CD4-positive, alpha-beta T cell treated with Interleukin-4 for 1 hour (primary cell): ENCODE measurements at regions not wholly inside any gene's neighbourhood (a gene's known extent, or its start where the extent isn't known, plus 50 kb on each side); places are given as distances from the start of the nearest gene placed in this dataset.

ENCODE experiments used
- DNase-seq, 2 donors: peaks; one replicate each; pipeline ENCODE4 v3.0.0-alpha.2; 2020 to 2022

DNA sequence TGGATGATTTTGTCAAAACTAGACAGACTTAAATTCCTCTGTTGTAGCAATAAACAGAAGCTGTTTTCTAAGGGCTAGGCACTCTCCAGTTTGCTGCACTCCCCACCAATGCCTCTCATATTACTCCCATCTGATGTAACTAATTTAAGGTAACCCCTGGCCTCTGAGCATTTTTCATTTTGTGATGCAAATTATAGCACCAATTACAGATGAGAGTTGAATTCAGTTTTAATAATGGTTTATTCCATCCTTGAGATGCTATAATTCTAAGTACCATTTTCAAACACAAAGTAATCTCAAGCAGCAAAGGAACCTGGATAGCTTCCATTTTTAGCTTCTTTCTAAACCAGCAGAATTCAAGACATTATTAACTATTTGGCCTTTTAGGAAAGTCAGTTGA is 280.4 kb upstream of the DAB1 start:
- no peak for DNase-seq

- DNase-seq, result no peak
Observed at GRCh38 chr1:57696904-57697303, 273.0 kb upstream of the DAB1 start.

DNA sequence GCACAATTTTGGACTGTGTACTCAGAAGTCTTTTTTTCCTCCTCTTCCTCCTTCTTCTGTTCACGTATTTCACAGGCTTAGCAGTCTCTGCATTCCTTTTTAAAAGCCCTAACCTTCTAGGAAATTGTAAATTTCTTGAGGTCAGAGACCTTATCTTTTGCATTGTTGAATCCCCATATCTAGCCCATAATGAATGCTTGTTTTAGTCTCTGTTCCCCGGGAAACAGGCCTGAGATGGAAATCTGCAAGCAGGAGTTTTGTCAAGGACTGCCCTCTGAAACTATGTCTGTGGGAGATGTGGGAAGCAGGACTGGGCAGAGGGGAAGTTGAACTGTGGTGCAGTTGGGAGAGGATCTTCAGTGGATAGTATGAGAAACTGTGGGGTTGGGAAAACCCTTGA is 272.2 kb upstream of the DAB1 start:
- DNase-seq, result no peak

DNA sequence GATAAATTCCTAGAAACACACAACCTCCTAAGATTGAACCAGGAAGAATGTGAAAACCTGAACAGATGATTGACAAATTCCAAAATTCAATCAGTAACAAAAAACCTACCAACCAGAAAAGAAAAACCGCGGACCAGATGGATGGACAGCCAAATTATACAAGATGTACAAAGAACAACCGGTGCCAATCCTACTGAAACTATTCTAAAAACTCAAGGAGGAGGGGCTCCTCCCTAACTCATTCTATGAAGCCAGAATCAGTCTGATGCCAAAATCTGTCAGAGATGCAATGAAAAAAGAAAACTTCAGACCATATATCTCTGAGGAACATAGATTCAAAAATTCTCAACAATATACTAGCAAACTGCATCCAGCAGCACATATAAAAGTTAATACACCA is 262.4 kb upstream of the DAB1 start:
- DNase-seq, result no peak

- no peak for DNase-seq
Observed at GRCh38 chr1:57683037-57683942, 259.4 kb upstream of the DAB1 start.

DNA sequence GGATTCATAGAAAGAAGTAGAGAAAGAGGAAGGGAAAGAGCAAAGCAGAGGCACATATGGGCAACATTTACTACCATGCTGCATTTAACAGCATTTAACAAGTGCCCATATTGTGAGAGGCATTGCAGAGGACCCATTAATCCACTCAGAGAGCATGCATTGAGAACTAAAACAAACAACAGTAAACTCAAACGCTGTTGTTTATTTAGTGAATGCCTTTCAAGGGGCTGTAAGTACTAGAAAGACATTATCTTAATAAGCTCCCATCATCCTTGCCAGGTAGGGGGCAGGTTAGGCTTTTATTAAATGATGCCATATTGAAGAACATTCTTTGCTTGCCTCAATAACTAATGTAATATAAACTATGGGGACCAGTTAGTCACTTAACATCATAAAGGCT is 254.3 kb upstream of the DAB1 start:
- no peak for DNase-seq

DNA sequence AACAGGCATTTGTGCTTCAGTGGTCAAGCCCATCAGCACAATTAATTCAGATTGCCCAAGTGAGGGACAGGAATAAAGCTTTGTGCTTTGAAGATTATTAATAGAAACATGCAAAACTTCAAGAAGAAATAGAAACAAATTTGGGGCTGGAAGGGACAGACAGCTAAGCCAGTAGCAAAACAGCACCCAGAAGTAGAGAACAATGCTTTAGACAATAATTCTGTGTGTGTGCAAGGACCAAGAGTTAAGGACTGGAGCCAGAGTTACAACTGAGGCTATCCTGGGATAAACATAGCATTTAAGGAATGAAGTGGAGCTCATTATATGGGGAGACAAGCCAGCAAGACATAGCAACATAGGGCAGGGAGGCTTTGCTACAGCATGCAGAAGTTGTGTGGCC is 251.9 kb upstream of the DAB1 start:
- no peak for DNase-seq

DNA sequence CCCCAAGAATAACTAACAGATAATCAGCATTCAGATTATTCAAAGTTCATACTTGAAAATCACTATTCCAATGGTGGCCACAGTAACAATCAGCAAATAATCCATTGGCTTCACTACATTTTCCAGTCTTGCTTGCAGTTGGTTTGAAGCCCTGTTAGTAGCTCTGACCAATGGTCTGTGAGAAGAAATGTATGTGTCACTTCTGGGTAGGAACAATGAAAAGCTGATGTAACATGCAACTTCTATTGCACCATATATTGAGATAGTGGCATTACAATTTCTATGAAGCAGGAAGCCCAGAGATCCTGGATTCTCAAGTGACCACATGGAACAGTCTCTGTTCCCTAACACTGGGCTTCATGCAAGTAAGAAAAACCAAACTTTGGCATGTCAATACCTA is 250.9 kb upstream of the DAB1 start:
- DNase-seq, result no peak

DNA sequence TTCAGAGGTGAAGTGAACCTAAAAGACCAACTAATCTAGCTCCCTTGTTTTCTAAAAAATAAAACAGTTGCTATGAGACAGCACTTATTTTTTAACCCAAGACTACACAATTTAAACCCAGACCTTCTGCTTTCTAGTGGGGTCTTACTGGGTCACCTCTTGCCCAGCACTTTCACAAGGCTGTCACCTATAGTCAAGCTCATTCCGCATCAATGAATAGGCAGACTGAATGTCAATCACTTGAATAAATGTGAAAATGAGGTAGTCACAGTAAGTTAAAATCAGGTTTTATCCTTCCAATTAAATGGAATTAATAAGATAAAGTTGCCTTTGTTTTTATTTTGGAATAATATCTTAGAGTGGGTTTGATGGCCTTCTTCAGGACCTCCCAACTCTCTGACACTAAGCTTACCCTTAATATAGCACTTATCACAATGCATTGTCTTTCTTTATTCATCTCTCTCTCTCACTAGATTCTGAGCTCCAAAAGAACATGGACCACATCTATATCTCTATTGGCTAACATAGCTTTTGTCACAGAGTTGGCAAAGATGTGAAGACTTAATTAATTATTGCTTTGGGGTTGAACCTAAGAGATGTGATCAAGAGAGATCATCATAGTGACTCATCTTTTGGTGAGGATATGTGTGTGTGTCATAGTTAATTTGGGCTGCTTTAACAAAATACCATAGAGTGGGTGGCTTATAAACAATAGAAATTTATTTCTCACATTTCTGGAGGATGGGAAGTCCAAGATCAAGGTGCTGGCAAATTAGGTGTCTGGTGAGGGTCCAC is 248.7 kb upstream of the DAB1 start:
- no peak for DNase-seq

DNA sequence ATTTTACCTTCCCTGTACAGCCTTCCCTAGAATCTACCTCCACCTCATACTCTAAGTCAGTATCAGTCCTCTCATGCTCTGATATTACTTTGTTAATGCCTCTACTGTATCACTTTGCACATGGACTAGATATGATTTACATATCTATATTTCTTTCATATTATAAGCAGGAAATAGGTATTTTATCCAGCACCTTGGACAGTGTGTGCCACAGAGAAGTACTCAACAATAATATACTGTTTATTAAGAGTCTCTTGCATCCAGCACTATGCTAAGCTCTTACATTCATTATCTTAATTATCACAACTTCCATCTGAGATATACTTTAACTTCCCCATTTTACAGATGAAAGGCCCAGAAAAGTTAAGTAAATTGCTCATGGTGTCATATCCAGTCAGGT is 247.9 kb upstream of the DAB1 start:
- DNase-seq, result no peak

- DNase-seq, result no peak
Observed at GRCh38 chr1:57659804-57660203, 235.9 kb upstream of the DAB1 start.

- no peak for DNase-seq
Observed at GRCh38 chr1:57655161-57655560, 231.3 kb upstream of the DAB1 start.

DNA sequence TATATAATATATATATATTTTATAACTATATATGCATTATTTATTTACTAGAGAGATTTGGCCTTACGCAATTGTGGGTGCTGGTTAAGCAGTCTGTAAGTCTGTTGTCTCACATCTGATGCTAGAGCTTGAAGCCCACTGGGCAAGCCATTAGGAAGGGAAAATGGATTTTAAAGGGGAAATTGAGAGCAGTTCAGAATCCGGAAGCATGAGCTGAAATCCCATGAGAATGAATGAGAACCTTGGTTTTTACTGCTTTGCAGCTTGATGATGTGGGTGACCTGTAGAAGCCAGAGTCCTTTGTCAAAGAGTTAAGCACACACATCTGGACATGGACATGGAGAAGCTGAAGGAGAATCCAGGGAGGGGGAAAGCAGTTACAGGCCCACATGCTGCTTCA is 220.8 kb upstream of the DAB1 start:
- DNase-seq, result no peak

GRCh38 chr1:57638239-57638638 is 214.4 kb upstream of the DAB1 start:
- no peak for DNase-seq

- no peak for DNase-seq
Observed at GRCh38 chr1:57637155-57637554, 213.3 kb upstream of the DAB1 start.

GRCh38 chr1:57633881-57634280 is 210.0 kb upstream of the DAB1 start:
- DNase-seq, result no peak

- no peak for DNase-seq
Observed at GRCh38 chr1:57633056-57633455, 209.2 kb upstream of the DAB1 start.

GRCh38 chr1:57632401-57632800 is 208.5 kb upstream of the DAB1 start:
- DNase-seq, result no peak

- no peak for DNase-seq
Observed at GRCh38 chr1:57627612-57628011, 203.8 kb upstream of the DAB1 start.

GRCh38 chr1:57623791-57624538 is 200.1 kb upstream of the DAB1 start:
- no peak for DNase-seq

GRCh38 chr1:57623039-57623790 is 199.4 kb upstream of the DAB1 start:
- no peak for DNase-seq

DNA sequence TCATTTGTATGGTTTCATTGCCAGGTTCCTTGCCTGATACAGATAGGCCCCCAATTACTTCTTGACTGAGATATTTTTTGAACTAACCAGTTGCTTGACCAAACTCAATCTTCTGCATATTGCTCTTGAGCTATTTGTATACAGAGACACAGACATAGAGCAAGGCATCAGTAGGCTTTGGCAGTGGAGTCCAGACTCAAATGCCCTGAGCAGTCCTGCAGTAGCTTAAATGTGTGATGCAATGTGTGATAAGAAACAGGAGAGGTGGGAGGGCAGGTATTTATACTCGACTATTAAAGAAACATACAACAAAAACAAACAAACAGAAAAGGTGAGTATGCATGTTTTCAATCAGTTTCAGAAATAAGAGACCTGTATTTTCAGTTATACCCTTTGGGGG is 197.9 kb upstream of the DAB1 start:
- no peak for DNase-seq

DNA sequence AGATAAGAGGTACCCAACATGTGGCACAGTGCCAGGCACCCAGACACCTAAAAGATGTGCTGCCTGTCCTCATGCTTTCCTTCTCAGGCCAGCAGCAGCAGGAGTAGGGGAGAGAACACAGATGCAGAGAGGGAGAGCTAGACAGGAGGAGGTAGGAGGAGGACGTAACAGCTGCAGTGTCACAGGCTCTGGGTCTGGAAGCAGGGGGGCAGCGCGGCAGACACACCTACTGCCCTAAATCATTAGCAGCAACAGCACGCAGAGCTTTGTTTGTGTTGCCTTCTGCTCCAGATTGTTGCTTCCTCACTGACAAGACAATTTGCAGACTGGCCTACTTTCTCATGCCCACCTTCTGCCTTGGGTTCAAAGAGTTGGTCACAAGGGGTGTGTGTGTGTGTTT is 196.7 kb upstream of the DAB1 start:
- no peak for DNase-seq
